Common myeloid progenitor, CD34-positive (primary cell): ENCODE measurements at regions not wholly inside any gene's neighbourhood (a gene's known extent, or its start where the extent isn't known, plus 50 kb on each side); places are given as distances from the start of the nearest gene placed in this dataset.

Experiments used
- CTCF ChIA-PET: fragments of 350-600 bp; sonication (Branson Sonifier 250); formaldehyde crosslinking; loops from one replicate; lab custom pipeline; 2021; ENCODE audit warnings: antibody characterized with exemption; lab: Charles Lee
- POLR2A ChIA-PET: fragments of 350-600 bp; sonication (Branson Sonifier 250); formaldehyde crosslinking; loops from one replicate; lab custom pipeline; 2021; ENCODE audit warnings: antibody characterized with exemption; lab: Charles Lee
- DNase-seq, 3 donors: peaks; one replicate each; pipeline versions ENCODE4 v3.0.0 to v3.0.0-alpha.2; 2013
- H3K27ac ChIP-seq, 2 experiments: 1 replicate in 1 of 2; 2 replicates in 1 of 2; pipeline ENCODE4 v1.7.0; 2013; ENCODE audit warnings: inconsistent platforms in 2 of 2, low read length in 2 of 2, mild to moderate bottlenecking in 2 of 2, low read depth in 1 of 2, moderate library complexity in 1 of 2; ENCODE audit not compliant: severe bottlenecking in 2 of 2, insufficient read depth in 1 of 2, poor library complexity in 1 of 2
- H3K27me3 ChIP-seq, 5 experiments: replicated peaks in 2 of 5; 1 replicate in 3 of 5; 2 replicates in 2 of 5; pipeline versions ENCODE4 v1.6.1 to v1.7.0; 2013; ENCODE audit warnings: low read length in 4 of 5, mild to moderate bottlenecking in 2 of 5, moderate library complexity in 2 of 5, inconsistent platforms in 1 of 5; ENCODE audit not compliant: insufficient read depth in 5 of 5, control insufficient read depth in 4 of 5
- H3K36me3 ChIP-seq, 4 experiments: 1 replicate in 2 of 4; 2 replicates in 2 of 4; pipeline versions ENCODE4 v1.6.1 to v1.7.0; 2013; ENCODE audit warnings: low read length in 3 of 4, control low read depth in 1 of 4, mild to moderate bottlenecking in 1 of 4; ENCODE audit not compliant: control insufficient read depth in 4 of 4, insufficient read depth in 4 of 4
- H3K4me1 ChIP-seq, 4 experiments: 1 replicate in 3 of 4; 2 replicates in 1 of 4; pipeline versions ENCODE4 v1.6.1 to v1.7.1; 2013; ENCODE audit warnings: low read length in 3 of 4, mild to moderate bottlenecking in 3 of 4, control low read depth in 1 of 4, inconsistent platforms in 1 of 4, moderate library complexity in 1 of 4; ENCODE audit not compliant: control insufficient read depth in 4 of 4, insufficient read depth in 4 of 4; ENCODE audit errors: control extremely low read depth in 1 of 4
- H3K4me3 ChIP-seq, 7 experiments: 1 replicate in 4 of 7; 2 replicates in 3 of 7; pipeline versions ENCODE4 v1.5.1 to v1.7.0; 2013; ENCODE audit warnings: mild to moderate bottlenecking in 7 of 7, low read length in 6 of 7, moderate library complexity in 6 of 7, inconsistent platforms in 2 of 7, low read depth in 2 of 7, control low read depth in 1 of 7; ENCODE audit not compliant: insufficient read depth in 4 of 7, control insufficient read depth in 1 of 7; ENCODE audit errors: extremely low read depth in 1 of 7
- H3K9me3 ChIP-seq, 5 experiments: 1 replicate in 4 of 5; 2 replicates in 1 of 5; pipeline versions ENCODE4 v1.6.1 to v1.7.1; 2013; ENCODE audit warnings: low read length in 4 of 5, mild to moderate bottlenecking in 2 of 5, inconsistent platforms in 1 of 5, low read depth in 1 of 5, moderate library complexity in 1 of 5; ENCODE audit not compliant: control insufficient read depth in 4 of 5, insufficient read depth in 2 of 5; ENCODE audit errors: control extremely low read depth in 1 of 5
- WGBS: methylation state at CpG from one replicate; pipeline ENCODE4 v1.1.5; 2013; ENCODE audit not compliant: insufficient coverage; 5-methylcytosine and 5-hydroxymethylcytosine counted together

DNA sequence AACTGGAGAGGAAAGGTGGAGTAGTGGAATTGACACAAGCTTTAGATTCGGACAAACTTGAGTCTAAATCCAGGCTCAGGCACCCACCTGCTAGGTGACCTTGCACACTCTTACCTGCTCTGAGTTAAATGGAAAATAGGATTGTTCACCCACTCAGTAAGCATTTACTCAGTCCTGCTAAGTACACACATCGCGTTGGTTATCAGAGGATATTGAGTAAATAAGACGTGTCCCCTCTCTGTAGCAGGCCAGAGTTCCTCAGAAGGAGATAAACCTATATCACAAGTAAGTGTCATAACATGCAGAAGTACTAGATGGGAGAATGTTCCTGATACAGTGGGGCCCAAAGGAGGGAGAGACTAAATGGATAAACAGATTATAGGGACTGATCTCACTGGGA lies 117.7 kb downstream of the SMIM20 start:
- no peaks in the 10 kb centered on the region for H3K36me3 ChIP-seq
- H3K27ac ChIP-seq = no peak overlapping the region
- POLR2A ChIA-PET = no interaction called here
- no CpG with 5 or more reads among the region's 4 CpGs for WGBS
- no peak overlapping the region for H3K4me3 ChIP-seq
- no peak for DNase-seq
- CTCF ChIA-PET = no interaction called here
- peaks cover 0 to 26% (median 11%) of the 10 kb centered on the region in 5 experiments for H3K27me3 ChIP-seq
- peaks cover 0 to 6% (median 2%) of the 10 kb centered on the region in 4 experiments for H3K4me1 ChIP-seq
- H3K9me3 ChIP-seq = no peaks in the 10 kb centered on the region

DNA sequence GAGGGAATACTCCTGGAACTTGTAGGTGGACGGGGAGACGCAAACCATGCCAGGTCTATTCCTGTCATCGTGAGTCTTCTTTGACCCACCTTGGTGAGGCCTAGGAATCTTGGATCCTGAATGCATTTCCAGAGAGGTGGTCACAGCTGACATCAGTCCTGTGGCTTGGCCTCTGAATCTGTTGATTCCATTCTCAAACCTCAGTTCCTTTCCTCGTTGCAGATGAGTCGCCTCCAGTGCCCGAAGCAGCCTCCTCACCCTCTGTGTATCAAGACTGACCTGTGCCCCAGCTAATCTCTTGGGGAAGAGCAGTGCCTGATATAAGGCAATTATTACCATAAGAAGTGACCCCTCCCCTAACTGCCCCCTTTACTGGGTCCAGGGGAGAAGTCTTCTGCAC lies 118.1 kb downstream of the SMIM20 start:
- ChIA-PET POLR2A (no interaction called here), CTCF (interaction anchor here (1.0 kb wide), 1 partner anchor 10 kb away, joined by 3 read pairs; no protein-coding TSS in a partner anchor)
- DNase-seq = no peak
- WGBS = 98% methylated on average over 6 of the region's 6 CpGs
- Histone ChIP-seq H3K4me1 (peaks cover 0 to 6% (median 2%) of the 10 kb centered on the region in 4 experiments), H3K9me3 (no peaks in the 10 kb centered on the region), H3K27me3 (peaks cover 0 to 26% (median 11%) of the 10 kb centered on the region in 5 experiments), H3K36me3 (no peaks in the 10 kb centered on the region), H3K4me3 (no peak overlapping the region), H3K27ac (no peak overlapping the region)

DNA sequence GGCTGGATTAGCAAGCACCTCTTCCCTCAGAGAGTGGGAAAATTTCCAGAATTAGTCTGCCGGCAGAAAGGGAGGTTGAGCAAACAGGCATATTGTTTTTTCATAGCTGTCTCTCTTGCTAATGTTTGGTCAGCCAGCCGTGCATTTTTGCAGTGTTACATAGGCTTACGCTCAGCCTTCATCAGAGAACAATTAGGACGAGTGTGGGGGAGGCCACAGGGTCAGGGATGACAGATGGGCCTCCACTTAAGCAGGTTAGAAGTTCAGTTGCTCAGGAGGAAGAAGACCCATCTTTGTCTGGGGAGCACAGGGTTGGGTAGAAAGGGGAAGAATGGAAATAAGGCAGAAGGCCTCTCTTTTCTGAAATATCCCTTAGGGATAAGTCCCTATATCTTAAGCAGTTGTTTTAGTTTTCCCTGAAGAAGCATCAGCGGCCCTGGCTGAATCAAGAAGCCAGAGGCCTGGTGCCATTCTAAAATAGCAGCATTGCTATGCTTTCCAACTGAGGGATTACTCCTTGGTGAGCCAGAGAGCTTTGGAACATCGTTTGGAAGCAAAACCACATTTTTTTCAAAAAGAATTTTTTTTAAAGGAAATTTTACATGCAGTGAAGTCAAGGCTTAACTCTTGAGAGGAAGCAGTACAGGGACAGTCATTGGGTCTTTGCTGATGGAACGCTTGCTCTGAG lies 118.8 kb downstream of the SMIM20 start:
- CTCF ChIA-PET = interaction anchor here (1.0 kb wide), 1 partner anchor 11 kb away, joined by 3 read pairs; no protein-coding TSS in a partner anchor

DNA sequence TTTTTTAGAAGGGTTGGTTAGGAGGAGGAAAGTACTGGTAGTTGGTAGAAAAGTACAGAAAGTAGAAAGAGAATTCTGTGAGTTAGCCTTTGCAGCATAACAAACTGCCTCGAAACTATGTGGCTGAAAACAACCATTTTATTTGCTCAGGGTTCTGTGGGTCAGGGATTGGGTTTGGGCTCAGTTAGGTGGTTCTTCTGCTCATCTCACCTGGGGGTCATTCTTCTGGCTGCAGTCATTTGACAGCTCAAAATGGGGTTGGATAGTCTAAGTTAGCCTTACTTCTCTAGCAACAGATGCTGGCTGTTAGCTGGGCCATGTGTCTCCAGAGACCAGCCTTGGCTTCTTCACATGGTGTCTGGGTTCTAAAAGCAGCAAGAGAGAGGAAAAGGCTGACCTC lies 119.4 kb downstream of the SMIM20 start:
- CTCF ChIA-PET = interaction anchor here (0.6 kb wide), 1 partner anchor 267 kb away, joined by 3 read pairs; no protein-coding TSS in a partner anchor
- DNase-seq = no peak
- H3K27ac ChIP-seq = no peak overlapping the region

More for the DNA sequence above, 118.8 kb downstream of the SMIM20 start:
- Histone ChIP-seq H3K36me3 (no peaks in the 10 kb centered on the region), H3K9me3 (no peaks in the 10 kb centered on the region), H3K4me3 (no peak overlapping the region), H3K27ac (no peak overlapping the region), H3K27me3 (peaks cover 0 to 26% (median 11%) of the 10 kb centered on the region in 5 experiments), H3K4me1 (peaks cover 0 to 6% (median 2%) of the 10 kb centered on the region in 4 experiments)
- DNase-seq = no peak
- POLR2A ChIA-PET = no interaction called here
- WGBS = 98% methylated on average over 7 of the region's 7 CpGs

DNA sequence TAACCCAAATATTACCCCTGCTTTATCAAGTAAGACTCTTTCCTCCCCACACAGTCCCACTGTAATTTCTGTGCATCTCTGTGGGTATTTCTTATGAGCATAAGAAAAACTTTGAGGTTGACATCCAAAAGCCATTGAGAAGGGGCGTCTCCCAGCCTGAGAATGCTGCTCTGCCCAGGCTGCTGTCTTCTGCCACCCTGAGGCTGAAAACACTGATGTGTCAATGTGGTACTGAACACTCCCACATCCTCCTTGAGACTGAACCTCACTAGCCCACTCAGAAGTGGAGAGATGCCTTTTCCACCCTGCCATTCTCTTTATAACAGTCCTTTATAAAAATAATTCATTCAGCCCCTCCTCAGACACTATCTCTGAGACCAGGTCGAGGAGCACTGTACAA lies 120.8 kb downstream of the SMIM20 start:
- no peak overlapping the region for H3K4me3 ChIP-seq
- WGBS = 82% methylated on average over 1 of the region's 2 CpGs
- H3K4me1 ChIP-seq = no peaks in the 10 kb centered on the region
- DNase-seq = no peak
- H3K9me3 ChIP-seq = no peaks in the 10 kb centered on the region
- H3K27ac ChIP-seq = no peak overlapping the region
- peaks cover 0 to 13% (median 6%) of the 10 kb centered on the region in 5 experiments for H3K27me3 ChIP-seq
- ChIA-PET CTCF (no interaction called here), POLR2A (no interaction called here)
- no peaks in the 10 kb centered on the region for H3K36me3 ChIP-seq

More for the DNA sequence above, 119.4 kb downstream of the SMIM20 start:
- peaks cover 0 to 26% (median 11%) of the 10 kb centered on the region in 5 experiments for H3K27me3 ChIP-seq
- POLR2A ChIA-PET = no interaction called here
- 89% methylated on average over 1 of the region's 1 CpG for WGBS
- H3K4me3 ChIP-seq = no peak overlapping the region
- no peaks in the 10 kb centered on the region for H3K9me3 ChIP-seq
- peaks cover 0 to 6% (median 2%) of the 10 kb centered on the region in 4 experiments for H3K4me1 ChIP-seq
- no peaks in the 10 kb centered on the region for H3K36me3 ChIP-seq

DNA sequence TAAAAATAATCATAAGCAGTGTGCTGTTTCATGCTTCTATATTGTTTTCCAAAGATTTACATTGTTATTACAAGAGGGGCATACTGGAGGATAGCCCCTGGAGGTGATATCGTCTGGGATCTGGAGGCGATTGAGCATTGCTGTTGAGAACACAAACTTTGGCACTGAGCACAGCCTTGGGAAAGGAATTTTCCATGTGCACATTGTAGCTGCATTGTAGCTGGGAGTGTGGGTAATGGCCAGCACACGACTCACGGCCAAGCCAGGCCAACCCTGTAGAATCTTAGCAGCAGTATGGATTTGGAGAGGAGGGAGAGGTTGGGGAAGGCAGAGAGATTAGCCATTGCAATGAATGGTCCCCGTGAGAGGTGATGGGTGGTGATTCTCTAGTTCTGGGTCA lies 121.9 kb downstream of the SMIM20 start:
- Histone ChIP-seq H3K27ac (no peak overlapping the region), H3K27me3 (peaks cover 0 to 4% (median 3%) of the 10 kb centered on the region in 5 experiments), H3K9me3 (no peaks in the 10 kb centered on the region), H3K36me3 (no peaks in the 10 kb centered on the region), H3K4me1 (no peaks in the 10 kb centered on the region), H3K4me3 (no peak overlapping the region)
- ChIA-PET POLR2A (no interaction called here), CTCF (no interaction called here)
- 98% methylated on average over 5 of the region's 5 CpGs for WGBS
- DNase-seq = no peak

DNA sequence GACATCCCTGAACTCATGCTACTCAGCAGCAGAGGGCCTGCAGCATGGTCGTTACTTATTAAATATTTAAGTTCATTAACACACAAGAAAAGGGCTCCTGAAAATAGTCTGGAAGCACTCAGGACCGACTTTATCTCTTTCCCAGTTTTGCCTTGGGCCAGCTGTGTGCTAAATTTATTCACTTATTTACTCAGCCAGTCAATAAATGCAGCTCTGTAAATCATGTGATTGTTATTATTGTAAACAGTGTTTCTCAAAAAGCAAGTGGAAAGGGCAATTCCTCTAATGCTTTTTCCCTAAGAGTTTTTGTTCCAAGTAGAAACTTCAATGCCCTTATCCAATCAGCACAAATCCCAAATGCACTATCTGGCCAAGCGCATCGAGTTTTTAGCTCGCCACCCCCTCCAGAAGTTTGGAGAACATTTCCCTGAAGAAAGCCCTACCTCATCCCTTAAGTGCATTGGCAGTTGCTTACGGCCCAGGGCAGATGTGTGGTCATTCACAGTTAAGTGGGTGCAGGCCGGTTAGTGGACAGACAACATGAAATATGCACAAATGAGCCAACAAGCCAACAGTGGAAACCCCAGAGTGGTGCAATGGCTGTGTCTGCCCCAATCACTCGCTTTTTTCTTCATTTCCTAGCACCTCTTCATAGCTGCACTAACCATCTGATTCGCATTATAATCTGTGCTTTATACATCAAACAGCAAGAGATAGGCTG lies 125.8 kb downstream of the SMIM20 start:
- Histone ChIP-seq H3K9me3 (no peaks in the 10 kb centered on the region), H3K4me3 (no peak overlapping the region), H3K36me3 (no peaks in the 10 kb centered on the region), H3K27me3 (peaks cover 0 to 11% (median 3%) of the 10 kb centered on the region in 5 experiments), H3K27ac (no peak overlapping the region), H3K4me1 (no peaks in the 10 kb centered on the region)
- DNase-seq = no peak
- ChIA-PET CTCF (interaction anchor here (1.4 kb wide), 1 partner anchor 11 kb away, joined by 4 read pairs; no protein-coding TSS in a partner anchor), POLR2A (no interaction called here)
- WGBS = 100% methylated on average over 4 of the region's 9 CpGs
